NCI-H446 treated with DMSO at 0.1 percent for 48 hours (cell line): ENCODE measurements at regions not wholly inside any gene's neighbourhood (a gene's known extent, or its start where the extent isn't known, plus 50 kb on each side); places are given as distances from the start of the nearest gene placed in this dataset.

Experiments used
- DNase-seq: peaks from one replicate; lab custom pipeline; 2025; lab: John Stamatoyannopoulos, UW

DNA sequence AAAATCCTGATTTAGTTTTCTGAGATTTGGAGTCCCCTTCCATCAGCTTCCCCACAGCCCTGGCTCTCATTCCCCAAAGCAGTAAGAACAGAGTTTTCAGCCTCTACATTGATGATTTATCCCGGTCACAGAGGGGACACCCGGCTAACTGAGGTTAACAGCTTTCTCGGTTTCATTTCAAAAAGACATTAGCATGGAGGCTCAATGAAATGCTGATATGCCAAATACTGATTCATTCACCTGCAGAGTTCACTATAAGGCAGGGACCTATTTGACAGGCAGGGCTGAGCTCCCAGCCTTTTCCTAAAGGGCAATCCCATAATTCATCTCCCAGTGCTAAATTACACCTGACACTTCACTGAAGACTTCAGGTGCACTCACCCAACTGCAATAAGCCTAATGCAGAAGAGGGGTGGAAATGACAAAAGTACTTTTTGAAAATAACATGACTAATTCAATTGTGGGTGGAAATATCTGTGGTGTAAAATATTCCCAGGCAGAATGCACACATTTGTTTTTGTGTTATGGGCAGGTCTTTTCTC lies 99.8 kb upstream of the PMFBP1 start:
- no peak for DNase-seq

DNA sequence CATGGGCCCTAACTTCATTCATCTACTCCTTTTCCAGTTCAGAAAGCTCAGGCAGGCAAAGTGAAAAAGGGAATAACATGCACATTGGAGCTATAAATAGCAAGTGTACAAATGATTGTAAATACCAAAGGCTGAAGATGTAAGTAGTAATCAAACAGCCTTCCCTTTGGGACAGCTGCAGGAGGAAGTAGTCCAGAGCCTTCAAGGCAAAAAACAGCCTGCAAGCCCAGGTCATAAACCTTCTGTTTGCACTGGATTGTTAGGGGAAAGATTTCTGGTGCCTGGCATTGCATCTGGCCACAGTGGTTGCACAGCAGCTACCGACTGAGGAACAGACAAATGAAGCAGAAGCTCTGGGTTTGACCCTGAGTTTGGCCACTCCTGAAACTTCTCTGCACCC lies 98.6 kb upstream of the PMFBP1 start:
- no peak for DNase-seq

DNA sequence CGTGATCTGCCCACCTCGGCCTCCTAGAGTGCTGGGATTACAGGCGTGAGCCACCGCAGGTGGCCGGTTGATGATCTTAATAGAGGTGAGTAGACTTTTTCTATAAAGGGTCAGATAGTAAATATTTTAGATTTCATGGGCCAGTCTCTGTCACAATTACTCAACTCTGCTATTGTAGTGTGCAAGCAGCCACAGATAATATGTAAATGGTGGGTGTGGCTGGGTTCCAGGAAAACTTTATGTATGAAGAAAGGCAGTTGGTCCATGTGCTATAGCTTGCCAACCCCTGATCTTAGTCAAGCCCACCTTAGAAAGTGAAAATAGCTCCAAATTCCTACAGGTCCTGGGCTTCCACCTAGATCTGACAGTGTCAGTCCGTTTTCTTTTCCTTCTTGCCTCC lies 94.9 kb upstream of the PMFBP1 start:
- DNase-seq: no peak

DNA sequence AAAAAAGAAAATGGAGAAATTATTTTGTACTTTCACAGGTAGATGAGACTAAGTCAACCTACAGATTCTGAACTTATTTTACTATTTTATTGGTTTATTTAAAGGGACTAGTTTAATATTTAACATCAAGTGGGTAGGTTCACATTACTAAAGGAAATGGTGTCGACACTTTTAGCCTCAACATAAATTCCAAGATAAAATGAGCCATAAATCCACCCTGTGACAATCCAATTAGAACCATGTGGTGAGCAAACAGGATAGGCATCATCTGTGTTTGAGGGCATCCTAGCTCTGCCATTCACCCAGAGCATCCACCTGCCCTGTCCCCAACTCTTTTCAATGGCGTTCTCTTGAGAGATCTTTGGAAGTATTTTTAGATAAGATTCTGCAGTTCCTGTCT lies 92.8 kb upstream of the PMFBP1 start:
- no peak for DNase-seq

DNA sequence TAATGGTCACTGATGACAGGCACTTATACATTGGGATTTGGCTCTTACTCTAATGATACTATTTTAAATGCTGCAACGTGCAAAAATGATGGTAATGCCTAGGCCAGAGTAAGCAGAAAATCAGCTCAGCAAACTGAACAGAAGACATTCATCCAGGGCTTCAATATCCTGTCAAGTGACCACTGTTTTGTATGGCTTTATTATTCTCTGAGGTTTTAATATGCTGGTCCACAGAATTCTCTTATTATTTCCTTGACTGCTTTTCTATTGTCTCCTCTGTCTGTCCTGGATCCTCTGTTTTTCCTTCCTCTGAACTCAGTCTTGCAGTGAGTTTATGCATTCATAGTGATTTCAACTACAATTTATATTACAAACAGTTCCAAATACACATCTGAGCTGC lies 90.8 kb upstream of the PMFBP1 start:
- DNase-seq: no peak

DNA sequence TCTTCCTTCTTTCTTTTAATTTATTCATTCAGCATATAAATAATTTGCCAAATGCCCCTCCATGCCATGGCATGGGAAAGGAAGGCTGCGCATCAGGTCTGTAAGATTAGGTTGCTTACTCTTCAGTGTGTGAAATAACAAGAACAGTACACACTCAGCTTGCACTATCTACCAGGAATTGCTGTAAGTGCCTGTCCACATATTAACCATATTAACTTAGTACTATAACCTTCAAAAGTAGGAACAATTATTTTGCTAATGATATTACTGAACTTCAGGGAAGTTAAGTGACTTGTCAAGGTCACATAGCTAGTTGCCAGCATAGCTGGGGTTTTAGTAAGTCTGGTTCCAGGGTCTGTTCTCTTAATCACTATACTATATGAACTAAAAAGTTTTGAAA lies 89.2 kb upstream of the PMFBP1 start:
- no peak for DNase-seq

DNA sequence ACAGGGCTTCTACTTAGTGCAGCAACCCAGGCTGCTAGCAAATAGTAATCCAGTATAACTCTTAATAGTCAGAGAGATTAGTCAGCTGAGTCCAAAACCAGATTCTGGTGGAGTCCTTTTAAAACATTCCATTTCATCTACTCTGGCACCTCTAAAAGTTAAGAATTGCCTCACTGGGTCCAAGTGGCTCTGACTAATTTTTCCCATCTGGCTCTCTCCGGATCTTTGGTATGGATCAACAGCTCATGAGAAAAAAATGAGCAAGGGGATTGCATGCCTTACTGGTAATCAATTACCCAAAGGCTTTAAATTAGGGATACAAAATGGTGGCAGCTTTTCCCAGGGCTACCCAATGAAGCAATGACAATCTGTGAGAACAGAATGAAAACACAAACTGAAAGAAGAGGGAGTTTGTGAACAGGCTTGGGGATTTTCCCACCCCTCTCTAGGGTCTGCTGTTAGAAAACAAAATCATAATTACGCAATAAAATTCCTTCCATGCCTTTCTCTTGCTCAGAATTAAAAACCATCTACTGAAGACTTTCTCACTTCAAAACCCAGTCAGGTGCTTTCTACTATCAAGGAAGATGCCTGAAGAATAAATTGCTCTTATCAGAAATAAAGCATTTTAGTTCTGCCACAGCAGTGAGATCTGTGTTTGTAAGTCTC lies 84.6 kb upstream of the PMFBP1 start:
- DNase-seq: no peak

DNA sequence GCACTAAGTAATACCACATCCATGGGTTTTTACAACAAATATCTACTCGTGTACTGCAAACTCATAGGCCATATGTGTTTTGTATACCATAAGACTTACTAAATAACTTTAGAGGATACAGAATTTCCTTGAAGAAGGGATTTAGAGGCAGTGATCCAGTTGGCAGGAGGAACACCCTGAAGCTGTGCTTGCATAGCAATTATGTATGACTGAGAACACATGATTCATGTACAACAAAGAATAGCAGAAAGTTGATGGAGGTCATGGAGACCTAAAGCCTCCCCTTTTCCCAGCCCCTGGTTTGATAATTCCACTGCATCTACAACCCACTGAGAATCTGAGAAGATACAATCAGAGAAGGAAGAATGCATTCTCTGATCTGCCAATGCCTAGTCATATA lies 83.8 kb upstream of the PMFBP1 start:
- no peak for DNase-seq

DNA sequence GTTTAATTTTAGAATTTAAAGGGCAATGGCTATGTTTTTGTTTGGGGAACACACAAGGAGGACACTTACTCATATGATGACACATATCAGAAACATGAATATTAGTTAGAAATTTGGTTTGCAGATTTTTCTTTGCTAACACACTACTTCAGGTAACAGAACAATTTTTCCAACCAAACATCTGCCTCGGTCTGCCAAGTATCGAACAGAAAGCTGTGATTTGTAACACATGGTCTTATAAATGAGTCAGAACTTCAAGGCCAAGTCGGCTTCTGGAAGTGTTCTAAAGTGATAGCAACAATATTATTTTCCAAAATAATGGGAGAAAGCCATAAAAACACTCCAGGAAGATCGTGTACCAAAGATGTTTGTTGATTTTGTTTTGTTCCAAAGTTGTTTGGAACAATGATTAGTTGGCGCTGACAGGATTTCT lies 75.9 kb upstream of the PMFBP1 start:
- no peak for DNase-seq

DNA sequence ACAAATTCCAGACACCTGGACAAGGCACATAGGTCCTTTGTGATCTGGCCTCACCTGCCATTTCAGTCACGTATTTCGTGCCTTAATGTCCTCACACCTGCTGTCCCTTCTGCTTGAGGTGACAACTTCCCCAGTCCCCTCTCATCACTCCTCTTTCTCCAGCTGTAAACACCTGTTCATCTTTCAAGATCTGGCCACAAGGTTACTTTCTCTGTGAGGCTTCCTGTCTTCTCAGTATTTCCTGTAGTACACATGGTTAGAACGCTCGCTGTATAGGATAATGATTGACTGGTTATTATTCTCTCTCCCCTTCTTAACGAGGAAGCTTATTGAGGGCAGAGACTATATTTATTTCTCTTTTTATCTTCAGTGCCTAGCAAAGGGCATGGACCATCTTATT lies 74.5 kb upstream of the PMFBP1 start:
- no peak for DNase-seq

DNA sequence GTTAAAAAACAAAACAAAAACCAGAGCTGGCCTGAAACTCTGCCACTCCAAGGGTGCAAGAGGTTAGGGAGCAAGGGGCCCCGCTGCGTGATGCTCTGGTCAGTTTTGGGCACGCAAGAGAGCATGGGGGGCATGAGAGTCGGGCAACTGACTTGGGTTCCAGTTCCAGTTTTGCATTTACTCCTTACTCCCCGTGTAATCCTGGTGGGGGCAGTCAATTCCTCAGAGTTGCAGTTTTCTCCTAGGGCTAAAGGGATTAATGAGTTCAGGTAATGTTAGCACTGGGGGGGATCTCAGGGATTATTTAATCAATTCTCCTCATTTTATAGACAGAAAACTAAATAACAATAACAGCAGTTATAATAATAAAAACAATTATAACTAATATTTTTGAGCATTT lies 72.9 kb upstream of the PMFBP1 start:
- no peak for DNase-seq

DNA sequence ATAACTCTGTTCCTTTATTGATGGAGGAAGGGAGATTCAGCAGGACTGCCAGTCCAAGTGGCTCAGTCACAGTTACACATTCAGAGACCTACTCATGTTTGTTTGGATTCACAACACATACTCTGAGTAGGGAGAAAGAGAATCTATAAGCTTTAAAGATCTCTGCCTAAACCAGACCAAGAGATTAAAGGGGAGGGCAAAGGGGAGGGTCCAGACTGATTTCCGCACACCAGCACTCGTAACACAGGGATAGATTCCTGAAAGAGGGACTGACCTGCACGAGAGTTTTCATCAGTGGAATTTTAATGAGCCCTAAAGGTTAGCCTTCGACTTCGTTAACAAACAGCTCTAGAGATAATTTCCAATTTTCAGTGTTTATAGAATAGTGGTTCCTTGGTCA lies 71.7 kb upstream of the PMFBP1 start:
- DNase-seq: no peak

DNA sequence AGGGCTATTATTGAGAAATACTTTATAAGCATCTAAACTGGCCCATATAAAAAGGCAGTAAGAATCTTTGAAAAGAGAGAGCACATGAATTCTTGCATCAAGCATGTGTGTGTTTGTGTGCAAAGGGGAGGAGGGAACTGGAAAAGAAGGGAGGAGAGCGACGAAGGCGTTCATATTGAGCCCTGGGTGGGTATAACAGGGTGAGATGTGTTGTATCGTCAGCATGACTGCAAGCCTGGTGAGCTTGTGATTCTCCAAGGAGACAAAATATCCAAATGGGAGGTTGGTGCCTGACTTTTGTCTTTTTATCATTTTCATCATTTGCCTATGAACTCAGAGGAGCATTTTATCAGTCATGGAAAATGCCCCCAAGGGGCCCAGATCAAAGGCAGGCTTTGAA lies 70.8 kb upstream of the PMFBP1 start:
- no peak for DNase-seq

DNA sequence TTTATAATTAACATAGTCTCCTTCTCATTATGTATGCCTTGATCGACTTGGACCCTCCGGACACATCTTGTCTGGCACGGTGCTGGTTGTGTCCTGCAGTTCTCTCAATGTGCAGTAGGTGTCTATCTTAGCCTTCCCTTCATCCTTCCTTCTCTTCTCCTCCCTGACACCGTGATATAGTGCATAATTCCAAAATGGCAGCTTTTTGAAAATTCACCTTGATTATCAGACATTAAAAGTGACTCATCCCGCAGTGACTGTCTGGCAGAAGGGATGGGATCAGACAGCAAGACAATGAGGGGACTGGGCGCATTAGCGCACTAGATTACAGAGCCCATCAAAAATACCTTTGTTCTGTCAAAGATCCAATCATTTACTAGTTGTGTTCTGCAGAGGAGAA lies 70.0 kb upstream of the PMFBP1 start:
- peak; percentile 6 for DNase-seq

DNA sequence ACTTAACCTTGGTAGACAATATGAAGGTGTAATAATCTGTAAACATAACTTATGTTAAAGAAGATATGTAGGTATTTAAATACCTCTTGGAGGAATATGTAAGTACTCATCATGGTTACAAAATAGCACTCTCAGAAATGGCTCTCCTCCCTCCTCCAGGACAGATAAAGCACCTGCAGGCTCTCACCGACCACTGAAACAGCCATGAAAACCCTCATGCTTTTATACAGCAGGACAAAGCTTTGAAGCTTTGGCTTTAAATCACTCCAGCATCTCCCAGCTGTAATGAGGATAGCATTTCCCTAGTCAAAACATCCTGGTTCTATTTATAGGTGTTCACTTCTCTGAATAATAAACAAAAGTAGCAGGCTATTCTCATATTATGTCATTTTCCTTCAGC lies 69.1 kb upstream of the PMFBP1 start:
- DNase-seq: no peak

DNA sequence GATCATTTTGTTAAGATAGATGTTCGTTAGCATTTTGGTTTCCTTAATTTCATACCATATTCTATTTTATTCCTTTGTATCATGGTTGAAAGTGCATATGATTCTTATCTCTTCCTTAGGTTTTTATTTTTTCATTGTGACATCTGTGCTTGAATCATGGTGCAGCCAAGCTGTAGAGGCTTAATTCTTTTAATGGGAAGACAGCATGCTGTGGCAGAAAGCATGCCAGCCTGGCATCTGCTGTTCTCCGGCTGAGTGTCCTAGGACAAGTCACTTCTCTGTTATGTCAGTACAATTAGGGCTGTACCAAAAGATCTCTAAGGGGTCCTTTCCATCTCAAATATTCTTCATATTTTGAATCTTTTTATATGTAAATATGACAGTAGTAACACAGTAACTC lies 68.5 kb upstream of the PMFBP1 start:
- DNase-seq: no peak

DNA sequence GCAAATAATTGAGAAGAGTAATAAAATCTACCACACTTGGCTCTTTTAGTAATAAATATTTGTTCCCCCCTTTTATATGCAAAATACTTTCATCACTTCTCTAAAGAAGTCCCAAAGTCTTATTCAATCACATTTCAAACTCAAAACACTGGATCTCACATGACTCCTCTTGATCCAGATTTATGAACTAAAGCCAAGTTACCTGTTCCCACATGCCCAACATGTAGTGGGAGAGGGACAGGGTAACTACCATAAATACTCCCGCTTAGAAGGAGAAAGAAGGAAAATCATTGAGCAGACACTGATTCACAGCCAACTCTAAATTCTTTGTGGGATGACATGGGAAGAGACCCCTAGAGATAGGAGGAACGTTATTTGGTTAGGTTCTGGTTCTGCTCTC lies 64.9 kb upstream of the PMFBP1 start:
- DNase-seq: no peak

DNA sequence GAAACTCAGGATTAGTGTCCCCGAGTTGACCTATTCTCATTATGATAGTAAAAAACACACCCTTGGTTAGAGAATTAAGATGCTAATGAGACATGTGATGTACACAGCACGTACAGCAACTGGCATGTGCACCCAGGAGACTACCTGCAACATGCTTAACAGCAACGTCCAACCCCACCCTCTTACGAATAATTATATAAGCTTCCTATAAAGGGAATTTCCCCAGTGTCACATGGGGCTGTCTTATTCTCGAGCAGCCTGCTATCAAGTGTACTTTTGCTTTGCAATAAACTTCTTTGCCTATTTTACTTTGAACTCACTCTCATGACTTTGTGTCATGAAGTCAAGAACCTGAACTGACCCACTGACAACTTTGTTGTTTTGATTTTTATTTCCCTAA lies 62.4 kb upstream of the PMFBP1 start:
- DNase-seq: no peak

DNA sequence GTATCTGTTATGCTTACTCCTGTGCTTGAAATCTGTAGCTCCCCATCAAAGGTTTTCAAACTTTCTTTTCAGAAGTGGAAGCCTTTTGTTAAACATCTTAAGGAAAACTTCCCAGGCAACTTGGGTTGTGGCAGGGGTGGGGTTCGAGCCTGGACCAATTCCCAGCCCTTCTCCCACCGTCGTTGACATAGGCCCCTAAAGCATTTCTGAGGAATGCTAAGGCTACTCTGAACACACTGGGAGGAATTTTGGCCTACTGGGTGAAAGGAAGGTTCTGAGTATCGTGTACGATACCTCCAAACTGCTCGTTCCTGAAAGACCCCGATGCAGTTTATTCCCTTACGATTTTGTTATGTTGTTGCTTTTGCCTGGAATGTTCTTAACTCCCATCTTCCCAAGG lies 56.1 kb upstream of the PMFBP1 start:
- DNase-seq: no peak

DNA sequence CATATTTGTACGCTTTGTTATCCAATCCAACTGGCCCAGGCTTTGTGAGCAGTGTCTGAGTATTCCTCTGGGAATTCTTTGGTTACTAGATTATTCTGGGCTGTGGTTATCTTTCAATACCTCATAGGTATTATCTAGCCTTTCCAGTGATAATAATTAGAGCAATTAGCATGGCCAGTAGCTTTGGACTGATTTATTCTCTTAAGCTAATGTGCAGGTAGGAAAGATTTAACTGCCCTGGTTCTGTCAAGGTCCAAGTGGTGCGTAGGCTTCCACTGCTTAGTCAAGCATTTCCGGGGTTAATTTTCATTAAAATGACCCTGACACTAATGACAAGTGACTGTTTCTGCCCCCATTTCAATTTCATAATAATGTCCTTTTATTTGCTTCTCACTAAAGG lies 54.2 kb upstream of the PMFBP1 start:
- DNase-seq: no peak

DNA sequence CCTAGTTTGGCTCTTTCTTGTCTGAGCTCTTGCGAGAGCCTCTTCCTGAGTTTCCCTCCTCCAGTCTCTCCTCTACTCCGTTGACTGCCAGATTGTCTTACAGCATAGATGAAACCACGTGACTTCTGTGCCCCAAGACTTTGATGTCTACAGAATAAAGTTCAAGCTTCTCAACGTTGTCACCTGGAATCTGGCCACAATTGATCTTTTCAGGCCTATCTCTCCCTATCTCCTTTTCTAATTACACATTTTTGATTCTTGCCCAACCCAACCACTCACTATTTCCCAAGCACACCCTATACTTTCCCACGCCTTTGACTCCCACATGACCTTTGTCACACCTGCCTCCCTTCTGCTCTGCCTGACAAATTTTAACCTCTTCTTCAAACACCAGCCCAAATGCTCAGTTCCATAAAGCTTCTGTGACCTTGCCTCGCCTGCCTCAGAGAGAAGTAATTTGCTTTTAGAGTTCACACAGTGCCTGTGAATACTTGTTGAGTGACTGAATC lies 52.4 kb upstream of the PMFBP1 start:
- no peak for DNase-seq

DNA sequence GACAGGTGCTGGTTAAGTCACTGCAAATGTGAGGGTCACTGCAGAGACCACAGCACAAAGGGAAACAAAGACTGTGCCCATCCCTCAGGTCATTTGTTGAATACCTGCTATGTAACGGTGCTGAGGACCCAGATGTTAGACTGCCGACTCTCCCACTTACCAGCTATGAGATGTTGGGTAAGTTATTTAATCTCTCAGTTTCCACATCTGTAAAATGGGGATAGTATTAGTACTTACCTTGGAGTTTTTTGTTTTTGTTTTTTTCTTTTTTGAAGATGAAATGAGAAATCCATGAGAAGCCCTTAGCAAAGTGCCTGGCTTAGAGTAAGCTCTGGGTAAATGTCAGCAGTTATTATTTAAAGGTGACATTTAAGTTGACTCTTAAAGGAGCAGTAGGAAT lies 50.5 kb upstream of the PMFBP1 start:
- DNase-seq: no peak
